Esophagus squamous epithelium (tissue), 5 donors: ENCODE measurements at regions not wholly inside any gene's neighbourhood (a gene's known extent, or its start where the extent isn't known, plus 50 kb on each side); places are given as distances from the start of the nearest gene placed in this dataset.

Experiments used
- DNase-seq: peaks from one replicate; lab custom pipeline; 2025; lab: John Stamatoyannopoulos, UW
- H3K27ac ChIP-seq, 4 donors: fragments of 200-600 bp; sonication (generic); one replicate each; pipeline ENCODE4 v1.5.1; 2016 to 2019; ENCODE audit warnings: mild to moderate bottlenecking in 1 of 4
- H3K27me3 ChIP-seq, 4 donors: fragments of 200-600 bp; sonication (generic); 1 replicate in 3 of 4; 2 replicates in 1 of 4; pipeline versions ENCODE4 v1.5.1 to v1.6.0; 2017 to 2021; ENCODE audit warnings: antibody characterized with exemption in 1 of 4
- H3K36me3 ChIP-seq, 3 donors: fragments of 200-600 bp; sonication (generic); one replicate each; pipeline ENCODE4 v1.5.1; 2016 to 2019
- H3K4me1 ChIP-seq, 3 donors: fragments of 200-600 bp; sonication (generic); one replicate each; pipeline ENCODE4 v1.5.1; 2017 to 2019
- H3K4me3 ChIP-seq, 4 donors: fragments of 200-600 bp; sonication (generic); 1 replicate in 3 of 4; 2 replicates in 1 of 4; pipeline ENCODE4 v1.5.1; 2016 to 2019; ENCODE audit warnings: mild to moderate bottlenecking in 2 of 4, moderate library complexity in 1 of 4
- H3K9me3 ChIP-seq, 3 donors: fragments of 200-600 bp; sonication (generic); one replicate each; pipeline ENCODE4 v1.5.1; 2016 to 2019
- POLR2A ChIP-seq, 4 donors: fragments of 450-650 bp; IDR thresholded peaks; one replicate each; pipeline ENCODE4 v1.6.1; 2017; ENCODE audit warnings: antibody characterized with exemption in 4 of 4, mild to moderate bottlenecking in 4 of 4, moderate library complexity in 3 of 4
- WGBS, 2 donors: methylation state at CpG; one replicate each; pipeline ENCODE4 v1.1.5; 2018; 5-methylcytosine and 5-hydroxymethylcytosine counted together
- intact Hi-C: fragments of 100-400 bp; cut with DNase I; formaldehyde crosslinking; loops from one replicate; pipeline ENCODE4 v1.15.0; 2022
- TF ChIP-seq, protein P1 (sequence below), 6 experiments: fragments of 450-650 bp in 4 of 6; fragments of 200-600 bp in 2 of 6; sonication (generic) in 2 of 6; IDR thresholded peaks; one replicate each; pipeline ENCODE4 v1.5.1; 2016 to 2019; ENCODE audit warnings: antibody characterized with exemption in 6 of 6, mild to moderate bottlenecking in 4 of 6, moderate library complexity in 4 of 6
- donor health status: DM: yes; HTN: yes; CAD: no.

DNA sequence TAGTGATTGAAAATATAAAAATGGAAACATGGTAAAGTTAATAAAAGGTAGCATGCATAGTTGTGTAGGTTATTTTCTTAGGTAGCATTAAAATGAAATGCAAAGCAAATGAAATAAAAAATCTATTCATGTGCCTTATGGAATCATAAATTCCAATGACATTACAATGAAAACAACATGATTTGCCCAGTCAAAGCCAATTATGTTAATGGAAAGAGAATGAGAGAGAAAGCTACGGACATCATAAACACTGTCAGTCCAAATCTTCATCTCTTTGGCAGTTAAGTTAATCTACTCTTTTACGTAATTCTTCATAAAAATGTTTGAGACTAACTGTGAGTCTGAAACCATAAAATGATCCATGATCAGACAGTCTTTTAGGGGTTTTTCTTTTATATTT lies 636.7 kb upstream of the SYT4 start:
- DNase-seq: no peak
- Histone ChIP-seq H3K27ac (no peak overlapping the region), H3K4me3 (no peak overlapping the region), H3K27me3 (no peaks in the 10 kb centered on the region), H3K4me1 (no peaks in the 10 kb centered on the region), H3K9me3 (no peaks in the 10 kb centered on the region), H3K36me3 (no peaks in the 10 kb centered on the region)
- intact Hi-C loops: no loop called here
- 73 to 78% methylated on average over 2 of the region's 2 CpGs for WGBS, 2 donors
- no peak for TF ChIP-seq POLR2A (IDR thresholded peaks at IDR 0.05)
- TF ChIP-seq, protein P1, sequence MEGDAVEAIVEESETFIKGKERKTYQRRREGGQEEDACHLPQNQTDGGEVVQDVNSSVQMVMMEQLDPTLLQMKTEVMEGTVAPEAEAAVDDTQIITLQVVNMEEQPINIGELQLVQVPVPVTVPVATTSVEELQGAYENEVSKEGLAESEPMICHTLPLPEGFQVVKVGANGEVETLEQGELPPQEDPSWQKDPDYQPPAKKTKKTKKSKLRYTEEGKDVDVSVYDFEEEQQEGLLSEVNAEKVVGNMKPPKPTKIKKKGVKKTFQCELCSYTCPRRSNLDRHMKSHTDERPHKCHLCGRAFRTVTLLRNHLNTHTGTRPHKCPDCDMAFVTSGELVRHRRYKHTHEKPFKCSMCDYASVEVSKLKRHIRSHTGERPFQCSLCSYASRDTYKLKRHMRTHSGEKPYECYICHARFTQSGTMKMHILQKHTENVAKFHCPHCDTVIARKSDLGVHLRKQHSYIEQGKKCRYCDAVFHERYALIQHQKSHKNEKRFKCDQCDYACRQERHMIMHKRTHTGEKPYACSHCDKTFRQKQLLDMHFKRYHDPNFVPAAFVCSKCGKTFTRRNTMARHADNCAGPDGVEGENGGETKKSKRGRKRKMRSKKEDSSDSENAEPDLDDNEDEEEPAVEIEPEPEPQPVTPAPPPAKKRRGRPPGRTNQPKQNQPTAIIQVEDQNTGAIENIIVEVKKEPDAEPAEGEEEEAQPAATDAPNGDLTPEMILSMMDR (IDR thresholded peaks at IDR 0.05): no peak

DNA sequence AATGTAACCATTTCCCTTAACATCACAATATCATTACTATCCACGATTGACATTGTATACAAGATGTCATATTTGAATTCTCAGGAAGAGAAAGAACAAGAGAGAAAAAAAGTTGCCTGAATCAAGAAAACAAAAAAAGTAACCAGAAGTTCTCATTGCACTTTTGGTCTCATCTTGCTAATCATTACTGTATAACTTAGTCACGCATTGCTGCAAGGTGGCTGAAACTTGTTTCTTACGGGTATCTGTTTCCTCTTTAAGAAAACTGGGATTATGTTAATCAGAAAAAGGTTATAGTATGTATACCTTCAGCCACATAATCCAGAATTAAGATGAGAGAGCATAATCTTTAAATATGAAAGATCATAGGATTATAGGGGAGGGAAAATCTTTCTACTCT lies 639.7 kb upstream of the SYT4 start:
- H3K27me3 ChIP-seq: no peaks in the 10 kb centered on the region
- DNase-seq: no peak
- no peaks in the 10 kb centered on the region for H3K4me1 ChIP-seq
- H3K4me3 ChIP-seq: no peak overlapping the region
- 76 to 82% methylated on average over 3 of the region's 3 CpGs for WGBS, 2 donors
- intact Hi-C loops: no loop called here
- H3K36me3 ChIP-seq: no peaks in the 10 kb centered on the region
- H3K9me3 ChIP-seq: no peaks in the 10 kb centered on the region
- H3K27ac ChIP-seq: no peak overlapping the region
- TF ChIP-seq, protein P1 (IDR thresholded peaks at IDR 0.05): no peak
- TF ChIP-seq POLR2A (IDR thresholded peaks at IDR 0.05): no peak

DNA sequence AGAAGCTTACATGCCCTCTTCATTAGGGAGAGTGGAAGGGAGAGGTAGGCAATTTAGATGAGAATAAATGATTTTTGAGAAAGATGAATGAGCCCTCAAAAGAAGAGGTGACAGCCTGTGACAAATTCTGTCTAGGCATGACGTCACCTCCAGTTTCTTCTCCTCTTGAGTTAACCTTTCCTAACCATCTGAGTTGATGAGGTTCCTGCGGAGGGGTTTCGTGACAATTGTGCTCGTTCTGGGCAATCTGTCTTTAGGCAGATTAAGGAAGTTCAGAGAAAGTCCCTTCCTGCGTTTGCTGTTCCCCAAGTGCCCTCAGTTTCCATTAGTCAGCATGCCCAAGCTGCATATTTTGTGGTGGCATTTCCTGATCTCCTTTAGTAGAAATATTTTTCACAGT lies 640.2 kb upstream of the SYT4 start:
- no peak for DNase-seq
- 56 to 75% methylated on average over 5 of the region's 5 CpGs for WGBS, 2 donors
- no peaks in the 10 kb centered on the region for H3K27me3 ChIP-seq
- H3K9me3 ChIP-seq: no peaks in the 10 kb centered on the region
- no peaks in the 10 kb centered on the region for H3K36me3 ChIP-seq
- TF ChIP-seq, protein P1 (IDR thresholded peaks at IDR 0.05): no peak
- TF ChIP-seq POLR2A (IDR thresholded peaks at IDR 0.05): no peak
- H3K4me3 ChIP-seq: no peak overlapping the region
- intact Hi-C loops: no loop called here
- no peaks in the 10 kb centered on the region for H3K4me1 ChIP-seq
- H3K27ac ChIP-seq: no peak overlapping the region

DNA sequence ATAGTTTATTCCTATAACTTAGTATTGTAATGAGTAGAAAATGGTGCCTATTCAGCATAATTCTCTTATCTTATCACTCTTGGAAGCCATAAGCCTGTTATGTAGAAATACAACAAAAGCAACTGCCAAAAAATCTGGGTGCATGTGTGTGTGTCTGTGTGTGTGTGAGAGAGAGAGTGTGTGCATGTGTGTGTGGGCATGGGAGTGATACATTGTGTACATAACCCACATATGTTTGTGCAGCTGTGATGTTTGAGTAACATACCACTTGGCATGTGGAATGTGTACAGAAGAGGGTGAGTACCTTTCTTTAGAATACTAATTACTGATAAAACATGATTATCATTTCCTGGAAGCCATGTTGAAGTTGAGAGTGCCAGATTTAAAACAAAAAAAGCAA lies 642.3 kb upstream of the SYT4 start:
- no peak for DNase-seq
- TF ChIP-seq, protein P1 (IDR thresholded peaks at IDR 0.05): no peak
- TF ChIP-seq POLR2A (IDR thresholded peaks at IDR 0.05): no peak
- no peaks in the 10 kb centered on the region for H3K4me1 ChIP-seq
- H3K4me3 ChIP-seq: no peak overlapping the region
- no peaks in the 10 kb centered on the region for H3K27me3 ChIP-seq
- intact Hi-C loops: no loop called here
- H3K9me3 ChIP-seq: no peaks in the 10 kb centered on the region
- no peak overlapping the region for H3K27ac ChIP-seq
- H3K36me3 ChIP-seq: no peaks in the 10 kb centered on the region

DNA sequence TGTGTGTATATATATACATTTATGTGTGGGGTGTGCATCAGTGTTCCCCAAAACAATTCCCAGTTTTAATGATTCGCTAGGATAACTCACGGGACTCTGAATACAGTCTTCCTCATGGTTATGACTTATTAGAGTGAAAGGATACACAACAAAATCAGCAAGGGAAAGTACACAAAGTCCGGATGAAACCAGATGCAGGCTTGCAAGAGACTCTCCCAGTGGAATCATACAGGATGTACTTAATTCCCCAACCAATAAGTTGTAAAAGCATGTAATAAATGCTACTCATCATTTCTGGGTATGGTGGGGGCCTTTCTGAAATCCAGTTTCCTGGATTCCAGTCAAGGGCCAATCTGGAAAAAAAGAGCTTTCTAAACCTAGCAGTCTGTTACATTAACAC lies 654.1 kb upstream of the SYT4 start:
- H3K4me1 ChIP-seq: no peaks in the 10 kb centered on the region
- H3K27ac ChIP-seq: peak overlapping the region in 1 of 4 donors; percentile 10
- intact Hi-C loops: no loop called here
- no peak for DNase-seq
- no peaks in the 10 kb centered on the region for H3K9me3 ChIP-seq
- H3K36me3 ChIP-seq: no peaks in the 10 kb centered on the region
- TF ChIP-seq, protein P1 (IDR thresholded peaks at IDR 0.05): no peak
- TF ChIP-seq POLR2A (IDR thresholded peaks at IDR 0.05): no peak
- H3K4me3 ChIP-seq: no peak overlapping the region
- WGBS, 2 donors: 69 to 72% methylated on average over 3 of the region's 3 CpGs
- no peaks in the 10 kb centered on the region for H3K27me3 ChIP-seq
